Stimulated activated CD8-positive, alpha-beta memory T cell treated with anti-CD3 and anti-CD28 coated beads, Interleukin-2, amount 100 ng/mL, for 1 hour (primary cell): ENCODE measurements at regions not wholly inside any gene's neighbourhood (a gene's known extent, or its start where the extent isn't known, plus 50 kb on each side); places are given as distances from the start of the nearest gene placed in this dataset.

ENCODE experiments used
- DNase-seq, 2 donors: peaks; one replicate each; pipeline ENCODE4 v3.0.0-alpha.2; 2020; ENCODE audit warnings: low read depth in 2 of 2

DNA sequence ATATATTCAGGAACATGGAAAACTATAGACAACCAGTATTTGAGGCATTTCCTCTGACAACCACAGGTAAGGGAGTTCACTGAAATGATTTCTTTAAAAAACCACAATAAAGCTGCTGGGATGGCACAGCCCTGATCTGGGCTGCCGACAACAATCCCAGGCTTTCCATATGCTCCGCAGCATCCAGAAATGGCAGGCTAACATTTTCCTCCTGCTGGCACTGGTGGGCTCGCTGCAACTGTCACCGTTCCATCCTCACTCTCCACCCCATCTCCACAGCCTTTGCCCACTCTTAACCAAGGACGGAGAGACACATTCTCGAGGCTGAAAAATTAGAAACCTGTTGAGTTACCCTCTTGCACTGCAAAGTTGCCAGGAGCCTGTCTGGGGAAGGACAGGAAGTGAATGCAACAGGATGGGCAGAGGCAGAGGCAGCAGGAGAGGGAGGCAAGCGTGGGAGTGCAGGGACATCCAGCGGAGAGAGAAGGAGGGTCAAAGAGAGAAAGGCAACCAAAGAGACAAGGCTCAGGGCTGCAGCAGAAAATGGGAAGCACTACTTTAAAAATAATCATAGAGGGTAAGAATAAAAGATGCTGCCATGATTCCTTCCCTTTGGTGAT is 79.0 kb upstream of the ARRDC4 start:
- DNase-seq = no peak

GRCh38 chr15:97884513-97885131 is 75.9 kb upstream of the ARRDC4 start:
- no peak for DNase-seq

DNA sequence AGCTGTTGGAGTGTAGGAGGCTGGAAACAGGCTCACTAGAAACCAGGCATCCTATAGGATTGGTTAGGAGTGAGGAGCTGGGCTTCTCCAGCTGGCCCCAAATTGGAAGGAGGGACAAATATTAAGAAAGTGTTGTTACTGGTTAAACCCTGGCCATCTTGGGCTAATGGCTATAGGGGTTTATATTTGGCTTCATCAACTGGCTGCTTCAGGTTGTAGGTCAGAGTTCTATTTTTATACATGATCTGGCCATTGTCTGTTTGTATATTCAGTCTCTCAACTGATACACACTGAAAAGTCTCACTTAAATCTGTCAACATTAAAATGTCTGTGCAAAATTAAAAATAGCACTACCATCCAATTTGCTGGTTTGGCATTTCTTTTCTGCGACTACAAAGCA is 70.2 kb upstream of the ARRDC4 start:
- no peak for DNase-seq

DNA sequence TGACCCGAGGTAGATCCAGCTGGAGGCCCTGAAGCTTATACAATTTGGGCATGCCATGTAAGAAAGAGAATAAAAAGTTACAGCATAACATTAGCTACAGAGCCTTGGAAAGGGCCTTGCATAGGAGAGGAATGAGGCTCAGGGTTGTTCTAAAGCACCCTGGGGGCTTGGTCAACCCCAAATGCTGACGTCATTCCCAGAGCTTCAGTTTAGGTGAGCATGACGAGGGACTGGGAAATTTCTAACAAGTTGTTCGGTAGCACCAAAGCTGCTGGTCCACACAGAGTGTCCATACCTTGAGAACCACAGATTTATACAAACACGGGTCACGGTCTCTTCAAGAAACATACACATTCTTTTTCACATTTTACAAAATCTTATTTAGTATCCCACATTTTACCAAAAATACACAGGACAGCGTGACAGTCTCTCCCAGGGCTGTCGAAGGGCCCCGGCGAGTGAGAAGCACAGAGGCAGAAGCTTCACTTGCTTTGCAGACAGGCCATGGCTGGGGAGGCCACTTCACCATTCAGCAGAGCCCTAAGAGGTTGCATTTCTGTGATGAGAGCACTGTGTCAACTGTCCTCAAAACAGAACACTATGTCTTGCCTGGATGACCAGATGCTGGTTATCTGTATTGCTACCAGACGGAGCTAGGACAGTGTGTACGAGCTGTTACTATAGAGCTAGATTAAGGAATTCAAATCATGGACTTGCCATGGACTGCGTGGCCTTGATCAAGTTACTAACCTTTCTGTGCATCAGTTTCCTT is 68.2 kb upstream of the ARRDC4 start:
- DNase-seq = no peak

GRCh38 chr15:97893967-97894366 is 66.5 kb upstream of the ARRDC4 start:
- DNase-seq = no peak

- no peak for DNase-seq
These were observed 60.5 kb upstream of the ARRDC4 start for GRCh38 chr15:97899981-97900380.

GRCh38 chr15:97902140-97902780 is 58.2 kb upstream of the ARRDC4 start:
- DNase-seq = no peak

GRCh38 chr15:97903560-97903959 is 56.9 kb upstream of the ARRDC4 start:
- DNase-seq = no peak

GRCh38 chr15:97903971-97904572 is 56.4 kb upstream of the ARRDC4 start:
- DNase-seq = no peak

DNA sequence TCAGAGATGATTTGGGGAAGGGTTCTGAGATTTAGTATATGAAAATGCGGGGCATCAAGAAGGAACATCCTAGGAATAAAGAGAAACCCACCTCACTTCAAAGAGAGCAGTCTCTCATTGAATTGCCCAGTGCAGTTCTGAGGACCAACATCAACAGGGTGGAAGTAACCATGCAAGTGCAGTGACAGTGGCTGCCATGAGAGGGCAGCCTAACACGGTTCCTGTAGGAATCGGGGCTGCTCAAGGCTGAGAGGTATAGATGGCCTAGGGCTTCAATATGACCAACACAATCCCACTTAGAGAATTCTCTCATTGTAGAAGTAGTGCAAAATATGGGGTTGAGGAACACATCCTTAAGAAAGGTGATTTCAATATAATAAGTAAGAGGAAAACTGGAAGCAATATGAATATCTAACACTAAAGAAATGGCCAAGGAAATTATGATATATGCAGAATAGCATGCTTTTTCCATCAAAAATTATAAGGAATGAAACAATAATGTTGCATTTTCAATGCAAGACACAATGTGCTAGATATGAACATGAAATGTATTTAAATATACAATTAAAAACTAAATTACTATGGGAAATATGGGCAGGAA is 51.1 kb upstream of the ARRDC4 start:
- peak; percentile 19 to 25 for DNase-seq
